Bronchial epithelial cell (primary cell): ENCODE measurements at regions not wholly inside any gene's neighbourhood (a gene's known extent, or its start where the extent isn't known, plus 50 kb on each side); places are given as distances from the start of the nearest gene placed in this dataset.

Source experiments
- DNase-seq: peaks from one replicate; pipeline ENCODE4 v3.0.0-alpha.2; 2010; ENCODE audit warnings: low read depth
- FAIRE-seq: peaks from 2 replicates; lab custom pipeline; 2011; peaks lifted over from hg19 to GRCh38; lab: Jason Lieb, UNC
- H3K27me3 ChIP-seq: 2 replicates; pipeline ENCODE4 v1.5.1; 2011; ENCODE audit warnings: low read length; ENCODE audit not compliant: control insufficient read depth, insufficient read depth
- H3K36me3 ChIP-seq: 2 replicates; pipeline ENCODE4 v1.5.1; 2011; ENCODE audit warnings: low read length; ENCODE audit not compliant: control insufficient read depth, insufficient read depth
- H3K4me3 ChIP-seq: 2 replicates; pipeline ENCODE4 v1.5.1; 2011; ENCODE audit warnings: mild to moderate bottlenecking, low read depth, low read length, control low read depth
- CTCF ChIP-seq: IDR thresholded peaks from 2 replicates; pipeline ENCODE4 v1.5.1; 2011; ENCODE audit warnings: mild to moderate bottlenecking, moderate library complexity, low read length, control low read depth, inconsistent platforms; ENCODE audit not compliant: insufficient read depth, severe bottlenecking

GRCh38 chr2:40886655-40887054, 434.8 kb upstream of the SLC8A1 start:
- no peak for TF ChIP-seq CTCF
- H3K4me3 ChIP-seq, result no peak overlapping the region
- H3K36me3 ChIP-seq, result no peaks in the 10 kb centered on the region
- FAIRE-seq (no peak), DNase-seq (no peak)
- H3K27me3 ChIP-seq, result no peaks in the 10 kb centered on the region

- H3K36me3 ChIP-seq, result no peaks in the 10 kb centered on the region
- no peaks in the 10 kb centered on the region for H3K27me3 ChIP-seq
- no peak for DNase-seq
- FAIRE-seq, result no peak
- TF ChIP-seq CTCF, result no peak
- no peak overlapping the region for H3K4me3 ChIP-seq
Observed at GRCh38 chr2:40896358-40896757, 444.5 kb upstream of the SLC8A1 start.

GRCh38 chr2:40914666-40915065, 462.8 kb upstream of the SLC8A1 start:
- FAIRE-seq, result no peak
- TF ChIP-seq CTCF, result no peak
- no peak overlapping the region for H3K4me3 ChIP-seq
- no peaks in the 10 kb centered on the region for H3K27me3 ChIP-seq
- no peaks in the 10 kb centered on the region for H3K36me3 ChIP-seq
- DNase-seq, result no peak

GRCh38 chr2:40915651-40916050, 463.8 kb upstream of the SLC8A1 start:
- DNase-seq (no peak), FAIRE-seq (no peak)
- no peaks in the 10 kb centered on the region for H3K27me3 ChIP-seq
- no peak for TF ChIP-seq CTCF
- H3K4me3 ChIP-seq, result no peak overlapping the region
- no peaks in the 10 kb centered on the region for H3K36me3 ChIP-seq

- Histone ChIP-seq H3K27me3 (no peaks in the 10 kb centered on the region), H3K4me3 (no peak overlapping the region), H3K36me3 (no peaks in the 10 kb centered on the region)
- FAIRE-seq (no peak), DNase-seq (no peak)
- no peak for TF ChIP-seq CTCF
Observed at GRCh38 chr2:40935349-40935748, 483.5 kb upstream of the SLC8A1 start.

- no peak for TF ChIP-seq CTCF
- FAIRE-seq (no peak), DNase-seq (no peak)
- Histone ChIP-seq H3K36me3 (no peaks in the 10 kb centered on the region), H3K27me3 (no peaks in the 10 kb centered on the region), H3K4me3 (no peak overlapping the region)
Observed at GRCh38 chr2:40937284-40937683, 485.4 kb upstream of the SLC8A1 start.
